ENCODE measurements at regions not wholly inside any gene's neighbourhood (a gene's known extent, or its start where the extent isn't known, plus 50 kb on each side); places are given as distances from the start of the nearest gene placed in this dataset.

GRCh38 chr2:7620255-7620654 is 703.0 kb downstream of the RNF144A start:
- no peak for TF ChIP-seq MAX (IDR thresholded peaks at IDR 0.05)
- TF ChIP-seq CTCF (IDR thresholded peaks at IDR 0.05; ENCODE audit: low read depth, low read length, missing input control) = no peak
- TF ChIP-seq RAD21 (IDR thresholded peaks at IDR 0.05) = no peak
- TF ChIP-seq ATF3 (IDR thresholded peaks at IDR 0.05) = no peak
- TF ChIP-seq RXRA (IDR thresholded peaks at IDR 0.05) = no peak
